Gastroesophageal sphincter (tissue), 3 donors: ENCODE measurements at regions not wholly inside any gene's neighbourhood (a gene's known extent, or its start where the extent isn't known, plus 50 kb on each side); places are given as distances from the start of the nearest gene placed in this dataset.

Source experiments
- POLR2A ChIP-seq, 2 donors: fragments of 450-650 bp; IDR thresholded peaks; one replicate each; pipeline ENCODE4 v1.6.1; 2017; ENCODE audit warnings: antibody characterized with exemption in 2 of 2, mild to moderate bottlenecking in 2 of 2, moderate library complexity in 1 of 2
- TF ChIP-seq, protein P1 (sequence below), 4 experiments: fragments of 200-600 bp in 2 of 4; fragments of 450-650 bp in 2 of 4; sonication (generic) in 1 of 4; IDR thresholded peaks; one replicate each; pipeline ENCODE4 v1.5.1; 2017 to 2019; ENCODE audit warnings: antibody characterized with exemption in 4 of 4, mild to moderate bottlenecking in 2 of 4, moderate library complexity in 2 of 4

DNA sequence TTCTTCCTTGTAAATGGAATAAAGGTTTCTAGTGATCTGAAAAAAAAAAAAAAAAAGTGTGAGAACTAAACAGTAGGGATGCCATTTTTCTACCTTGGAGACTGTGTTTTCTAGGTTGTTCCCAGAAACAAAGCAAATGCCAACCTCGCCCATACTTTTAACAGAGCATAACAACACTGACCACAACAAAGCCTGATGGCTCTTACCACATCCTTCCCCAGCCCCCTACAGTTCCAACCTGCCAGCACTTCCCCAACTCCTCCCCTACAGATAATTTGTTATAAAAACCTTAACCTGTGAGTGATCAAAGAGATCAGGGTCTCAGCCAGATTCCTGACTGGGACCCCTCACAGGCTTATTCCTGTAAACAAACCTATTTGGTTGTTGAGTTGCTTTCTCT lies 940.0 kb downstream of the SH3BGRL start:
- TF ChIP-seq, protein P1, sequence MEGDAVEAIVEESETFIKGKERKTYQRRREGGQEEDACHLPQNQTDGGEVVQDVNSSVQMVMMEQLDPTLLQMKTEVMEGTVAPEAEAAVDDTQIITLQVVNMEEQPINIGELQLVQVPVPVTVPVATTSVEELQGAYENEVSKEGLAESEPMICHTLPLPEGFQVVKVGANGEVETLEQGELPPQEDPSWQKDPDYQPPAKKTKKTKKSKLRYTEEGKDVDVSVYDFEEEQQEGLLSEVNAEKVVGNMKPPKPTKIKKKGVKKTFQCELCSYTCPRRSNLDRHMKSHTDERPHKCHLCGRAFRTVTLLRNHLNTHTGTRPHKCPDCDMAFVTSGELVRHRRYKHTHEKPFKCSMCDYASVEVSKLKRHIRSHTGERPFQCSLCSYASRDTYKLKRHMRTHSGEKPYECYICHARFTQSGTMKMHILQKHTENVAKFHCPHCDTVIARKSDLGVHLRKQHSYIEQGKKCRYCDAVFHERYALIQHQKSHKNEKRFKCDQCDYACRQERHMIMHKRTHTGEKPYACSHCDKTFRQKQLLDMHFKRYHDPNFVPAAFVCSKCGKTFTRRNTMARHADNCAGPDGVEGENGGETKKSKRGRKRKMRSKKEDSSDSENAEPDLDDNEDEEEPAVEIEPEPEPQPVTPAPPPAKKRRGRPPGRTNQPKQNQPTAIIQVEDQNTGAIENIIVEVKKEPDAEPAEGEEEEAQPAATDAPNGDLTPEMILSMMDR (IDR thresholded peaks at IDR 0.05): no peak
- TF ChIP-seq POLR2A (IDR thresholded peaks at IDR 0.05): no peak
